IMR-90 (cell line): ENCODE measurements at regions not wholly inside any gene's neighbourhood (a gene's known extent, or its start where the extent isn't known, plus 50 kb on each side); places are given as distances from the start of the nearest gene placed in this dataset.

Source experiments
- ATAC-seq: fragments of 200-7000 bp; cut with Tn5 transposase; 2 replicates; pipeline ENCODE4 v1.9.1; 2020; ENCODE audit warnings: low read depth, mild to moderate bottlenecking, moderate library complexity
- BruUV-seq: library from RNA; stranded (reverse); fragments of 400-500 nt; replicated peaks from 2 replicates; lab custom pipeline; 2021; lab: Mats Ljungman, UMichigan
- CTCF ChIA-PET: fragments of 300-600 bp; formaldehyde crosslinking; extraction: SDS; loops from one replicate; lab custom pipeline; 2021; ENCODE audit warnings: antibody characterized with exemption; lab: Yijun Ruan, JAX
- POLR2A ChIA-PET: fragments of 300-600 bp; sonication (Branson Sonifier 250); formaldehyde crosslinking; loops from one replicate; lab custom pipeline; 2022; ENCODE audit warnings: antibody characterized with exemption; ENCODE audit not compliant: unreplicated experiment; lab: Charles Lee
- DNase-seq: peaks from one replicate; pipeline ENCODE4 v3.0.0; 2013
- H2AFZ ChIP-seq: replicated peaks from 2 replicates; pipeline ENCODE3; 2013; ENCODE audit warnings: low read length, mild to moderate bottlenecking; ENCODE audit not compliant: poor library complexity
- H2AK5ac ChIP-seq: 2 replicates; pipeline ENCODE4 v1.6.1; 2013; ENCODE audit warnings: low read depth, low read length, inconsistent platforms
- H2AK9ac ChIP-seq: replicated peaks from 2 replicates; pipeline ENCODE3; 2013; ENCODE audit warnings: mild to moderate bottlenecking, low read depth, low read length, moderate library complexity; ENCODE audit not compliant: poor library complexity
- H2BK120ac ChIP-seq: 2 replicates; pipeline ENCODE4 v1.6.1; 2013; ENCODE audit warnings: low read depth, low read length, inconsistent platforms
- H2BK15ac ChIP-seq: 3 replicates; pipeline ENCODE4 v1.6.1; 2013; ENCODE audit warnings: low read depth, low read length, inconsistent platforms
- H2BK20ac ChIP-seq: 2 replicates; pipeline ENCODE4 v1.6.1; 2013; ENCODE audit warnings: low read depth, mild to moderate bottlenecking, inconsistent platforms, low read length, moderate library complexity
- H2BK5ac ChIP-seq: 2 replicates; pipeline ENCODE4 v1.6.1; 2013; ENCODE audit warnings: mild to moderate bottlenecking, low read depth, low read length, inconsistent platforms; ENCODE audit not compliant: poor library complexity, severe bottlenecking
- H3K14ac ChIP-seq: replicated peaks from 2 replicates; pipeline ENCODE4 v1.6.1; 2013; ENCODE audit warnings: low read depth, low read length, inconsistent platforms
- H3K18ac ChIP-seq: 2 replicates; pipeline ENCODE4 v1.6.1; 2013; ENCODE audit warnings: low read depth, low read length, control low read depth
- H3K23ac ChIP-seq: 2 replicates; pipeline ENCODE4 v1.6.1; 2013; ENCODE audit warnings: low read depth, low read length, inconsistent platforms
- H3K27ac ChIP-seq: 2 replicates; pipeline ENCODE4 v1.5.1; 2013; ENCODE audit warnings: mild to moderate bottlenecking, control low read depth, low read length; ENCODE audit not compliant: insufficient read depth
- H3K27me3 ChIP-seq: 2 replicates; pipeline ENCODE4 v1.6.1; 2013; ENCODE audit warnings: low read length; ENCODE audit not compliant: control insufficient read depth, insufficient read depth
- H3K36me3 ChIP-seq: 2 replicates; pipeline ENCODE4 v1.6.1; 2013; ENCODE audit warnings: low read length, mixed read lengths; ENCODE audit not compliant: control insufficient read depth, insufficient read depth
- H3K4ac ChIP-seq: 2 replicates; pipeline ENCODE4 v1.6.1; 2013; ENCODE audit warnings: low read depth, low read length, inconsistent platforms
- H3K4me1 ChIP-seq: 2 replicates; pipeline ENCODE4 v1.6.1; 2013; ENCODE audit warnings: low read length, mixed read lengths; ENCODE audit not compliant: control insufficient read depth, insufficient read depth
- H3K4me2 ChIP-seq: 2 replicates; pipeline ENCODE4 v1.6.1; 2013; ENCODE audit warnings: low read depth, mild to moderate bottlenecking, control low read depth, low read length, moderate library complexity
- H3K4me3 ChIP-seq: 2 replicates; pipeline ENCODE4 v1.5.1; 2013; ENCODE audit warnings: low read depth, mild to moderate bottlenecking, control low read depth, low read length, moderate library complexity; ENCODE audit not compliant: insufficient read depth
- H3K56ac ChIP-seq: 2 replicates; pipeline ENCODE4 v1.6.1; 2013; ENCODE audit warnings: low read length, inconsistent platforms; ENCODE audit not compliant: insufficient read depth; ENCODE audit errors: extremely low read depth
- H3K79me1 ChIP-seq, 2 experiments: 2 replicates each; pipeline ENCODE4 v1.6.1; 2013; ENCODE audit warnings: low read length in 2 of 2, inconsistent platforms in 1 of 2, low read depth in 1 of 2
- H3K9ac ChIP-seq: 2 replicates; pipeline ENCODE4 v1.6.1; 2013; ENCODE audit warnings: low read depth, low read length, control low read depth
- H3K9me1 ChIP-seq: 2 replicates; pipeline ENCODE4 v1.6.1; 2013; ENCODE audit warnings: low read length, inconsistent platforms; ENCODE audit not compliant: insufficient read depth
- H3K9me3 ChIP-seq: 2 replicates; pipeline ENCODE4 v1.6.1; 2013; ENCODE audit warnings: low read length; ENCODE audit not compliant: control insufficient read depth, insufficient read depth
- H4K20me1 ChIP-seq: 2 replicates; pipeline ENCODE4 v1.6.1; 2013; ENCODE audit warnings: low read length, inconsistent platforms; ENCODE audit not compliant: insufficient read depth
- H4K5ac ChIP-seq: 2 replicates; pipeline ENCODE4 v1.6.1; 2013; ENCODE audit warnings: mild to moderate bottlenecking, low read depth, low read length, control low read depth
- H4K8ac ChIP-seq, 2 experiments: 2 replicates each; pipeline ENCODE4 v1.6.1; 2013; ENCODE audit warnings: low read depth in 2 of 2, low read length in 2 of 2, control low read depth in 1 of 2, inconsistent platforms in 1 of 2
- H4K91ac ChIP-seq: 2 replicates; pipeline ENCODE4 v1.6.1; 2013; ENCODE audit warnings: low read depth, low read length, inconsistent platforms; ENCODE audit not compliant: insufficient read depth
- BHLHE40 ChIP-seq: fragments of 150-350 bp; IDR thresholded peaks from 2 replicates; pipeline ENCODE4 v1.6.1; 2016; ENCODE audit warnings: mild to moderate bottlenecking, low read depth, low read length
- CHD1 ChIP-seq: IDR thresholded peaks from 2 replicates; pipeline ENCODE4 v1.6.1; 2012; ENCODE audit warnings: low read depth, low read length, improper control_type of control experiment
- FOS ChIP-seq: fragments of 150-350 bp; IDR thresholded peaks from 2 replicates; pipeline ENCODE4 v1.6.1; 2016; ENCODE audit warnings: low read depth, low read length
- MXI1 ChIP-seq: IDR thresholded peaks from 2 replicates; pipeline ENCODE4 v1.6.1; 2012; ENCODE audit warnings: low read depth, mild to moderate bottlenecking, low read length, moderate library complexity, borderline replicate concordance
- POLR2A ChIP-seq: IDR thresholded peaks from 2 replicates; pipeline ENCODE4 v1.6.1; 2012; ENCODE audit warnings: mild to moderate bottlenecking, low read depth, low read length
- SMC3 ChIP-seq: fragments of 150-350 bp; IDR thresholded peaks from 2 replicates; pipeline ENCODE4 v1.6.1; 2016; ENCODE audit warnings: low read depth, mild to moderate bottlenecking, antibody characterized with exemption, low read length, moderate library complexity
- WGBS, 2 experiments: methylation state at CpG; one replicate each; pipeline versions ENCODE4 v1.1.5 to v1.1.7; 2013; ENCODE audit warnings: missing lambda C conversion rate in 2 of 2; ENCODE audit not compliant: insufficient read length in 1 of 2; ENCODE audit errors: extremely low coverage in 2 of 2; 5-methylcytosine and 5-hydroxymethylcytosine counted together
- dilution Hi-C: fragments of 300-500 bp; cut with HindIII; formaldehyde crosslinking; loops from one replicate; pipeline ENCODE4 v1.14.3; 2018; ENCODE audit warnings: low sequenced_read_pairs; ENCODE audit not compliant: unreplicated experiment
- in situ Hi-C: fragments of 300-500 bp; cut with MboI; formaldehyde crosslinking; loops from 3 replicates; pipeline ENCODE4 v1.14.3; 2019; ENCODE audit warnings: low sequenced_read_pairs, inconsistent platforms, mixed read lengths
- intact Hi-C: fragments of 100-400 bp; cut with micrococcal nuclease; formaldehyde crosslinking; loops from 2 replicates; pipeline ENCODE4 v1.10.0; 2022
- TF ChIP-seq, protein P1 (sequence below): conservative IDR thresholded peaks from 2 replicates; pipeline ENCODE4 v1.5.1; 2012; ENCODE audit warnings: mild to moderate bottlenecking, low read depth, low read length, improper control_type of control experiment

DNA sequence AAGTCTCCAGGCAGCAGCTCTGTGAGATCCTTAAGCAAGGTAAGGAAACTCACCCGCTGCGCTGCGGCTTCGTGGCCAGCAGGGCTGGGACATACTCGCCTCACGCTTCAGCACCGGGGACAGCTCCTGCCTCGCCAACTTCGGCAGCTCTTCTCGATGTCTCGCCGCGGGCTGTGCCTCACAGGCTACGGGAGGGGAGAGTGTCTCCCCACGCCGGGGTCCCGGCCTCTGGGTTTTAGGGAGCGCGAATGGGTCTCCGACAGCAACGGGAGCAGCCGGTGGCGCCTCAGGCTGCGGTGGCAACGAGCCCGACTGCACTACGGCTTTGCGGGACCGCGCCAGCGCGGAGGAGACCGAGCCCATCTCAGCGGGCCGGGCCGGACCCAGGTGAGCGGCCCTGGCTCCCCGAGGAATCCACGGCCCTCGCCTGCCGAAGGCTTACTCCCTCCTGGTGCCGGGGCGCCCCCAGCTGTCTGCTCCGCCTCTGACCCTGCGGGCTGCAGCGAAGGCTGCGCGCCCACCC, 62.4 kb downstream of the LSM5 start:
- H2AFZ ChIP-seq = peak overlapping the region; percentile 19
- ChIA-PET POLR2A (no interaction called here), CTCF (no interaction called here)
- no peaks in the 10 kb centered on the region for H3K79me1 ChIP-seq
- dilution Hi-C loops (no loop called here), in situ Hi-C loops (no loop called here), intact Hi-C loops (no loop called here)
- TF ChIP-seq MXI1 (0 out of 2 replicates have a peak, but pooled peaks have one; percentile 32), POLR2A (no peak), FOS (no peak), SMC3 (no peak), BHLHE40 (no peak), CHD1 (no peak)
- TF ChIP-seq, protein P1, sequence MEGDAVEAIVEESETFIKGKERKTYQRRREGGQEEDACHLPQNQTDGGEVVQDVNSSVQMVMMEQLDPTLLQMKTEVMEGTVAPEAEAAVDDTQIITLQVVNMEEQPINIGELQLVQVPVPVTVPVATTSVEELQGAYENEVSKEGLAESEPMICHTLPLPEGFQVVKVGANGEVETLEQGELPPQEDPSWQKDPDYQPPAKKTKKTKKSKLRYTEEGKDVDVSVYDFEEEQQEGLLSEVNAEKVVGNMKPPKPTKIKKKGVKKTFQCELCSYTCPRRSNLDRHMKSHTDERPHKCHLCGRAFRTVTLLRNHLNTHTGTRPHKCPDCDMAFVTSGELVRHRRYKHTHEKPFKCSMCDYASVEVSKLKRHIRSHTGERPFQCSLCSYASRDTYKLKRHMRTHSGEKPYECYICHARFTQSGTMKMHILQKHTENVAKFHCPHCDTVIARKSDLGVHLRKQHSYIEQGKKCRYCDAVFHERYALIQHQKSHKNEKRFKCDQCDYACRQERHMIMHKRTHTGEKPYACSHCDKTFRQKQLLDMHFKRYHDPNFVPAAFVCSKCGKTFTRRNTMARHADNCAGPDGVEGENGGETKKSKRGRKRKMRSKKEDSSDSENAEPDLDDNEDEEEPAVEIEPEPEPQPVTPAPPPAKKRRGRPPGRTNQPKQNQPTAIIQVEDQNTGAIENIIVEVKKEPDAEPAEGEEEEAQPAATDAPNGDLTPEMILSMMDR = peak; percentile 45
- no peaks in the 10 kb centered on the region for H3K9me3 ChIP-seq
- no peak overlapping the region for H3K14ac ChIP-seq
- ATAC-seq (peak; percentile 99), DNase-seq (peak; percentile 75)
- no peak overlapping the region for H4K8ac ChIP-seq
- no peak overlapping the region for H3K4me2 ChIP-seq
- no peak overlapping the region for H3K23ac ChIP-seq
- WGBS, 2 experiments = 6% methylated on average over 16 of the region's 48 CpGs; no CpG with 5 or more reads in 1 of the 2 experiments
- no peak overlapping the region for H3K4ac ChIP-seq
- no peak overlapping the region for H4K5ac ChIP-seq
- H4K20me1 ChIP-seq = no peaks in the 10 kb centered on the region
- no peak overlapping the region for H2AK9ac ChIP-seq
- no peak overlapping the region for H3K18ac ChIP-seq
- H4K91ac ChIP-seq = no peak overlapping the region
- no TSS peak for BruUV-seq
- H3K9me1 ChIP-seq = no peaks in the 10 kb centered on the region
- H2BK15ac ChIP-seq = no peak overlapping the region
- H2BK120ac ChIP-seq = no peak overlapping the region
- no peak overlapping the region for H3K9ac ChIP-seq
- no peak overlapping the region for H3K4me3 ChIP-seq
- H3K27me3 ChIP-seq = peaks cover 5% of the 10 kb centered on the region; the same call in 1 of the 2 replicates
- H3K56ac ChIP-seq = no peak overlapping the region
- H3K4me1 ChIP-seq = no peaks in the 10 kb centered on the region
- no peak overlapping the region for H2AK5ac ChIP-seq
- no peaks in the 10 kb centered on the region for H3K36me3 ChIP-seq
- H3K27ac ChIP-seq = no peak overlapping the region
- H2BK20ac ChIP-seq = no peak overlapping the region
- H2BK5ac ChIP-seq = no peak overlapping the region
